ENCODE measurements at regions not wholly inside any gene's neighbourhood (a gene's known extent, or its start where the extent isn't known, plus 50 kb on each side); places are given as distances from the start of the nearest gene placed in this dataset.

DNA sequence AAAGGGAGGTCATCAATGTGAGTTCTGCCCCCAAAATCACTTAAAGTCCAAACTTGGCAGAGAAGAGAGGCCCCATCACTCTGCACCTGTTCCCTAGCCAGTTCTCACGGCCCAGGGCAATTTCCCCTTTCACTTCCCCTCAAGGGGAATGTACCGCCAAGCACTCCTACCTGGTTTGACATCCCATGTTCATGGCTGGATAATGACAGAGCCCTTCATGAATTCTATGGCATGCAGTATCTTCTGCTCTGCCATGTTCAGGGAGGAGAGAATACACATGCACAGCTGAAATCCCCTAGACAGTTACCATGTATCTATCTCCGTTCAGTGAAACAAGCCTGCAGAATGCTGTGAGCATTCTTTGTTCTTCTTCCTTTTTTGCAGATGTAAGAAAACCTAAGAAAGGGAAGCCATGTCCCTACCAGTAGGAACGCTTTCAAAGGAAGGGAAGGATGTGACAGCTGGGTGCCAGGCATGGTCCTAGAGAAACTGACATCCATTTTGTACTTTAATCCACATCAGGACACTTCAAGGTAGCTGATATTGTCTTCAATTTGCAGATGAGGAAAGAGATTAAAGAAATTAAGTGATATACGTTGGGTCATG, 79.8 kb upstream of the ARID1B start:
- no peak for TF ChIP-seq POLR2A (IDR thresholded peaks at IDR 0.05)
- no peak for TF ChIP-seq CTCF (IDR thresholded peaks at IDR 0.05)
